ENCODE measurements at regions not wholly inside any gene's neighbourhood (a gene's known extent, or its start where the extent isn't known, plus 50 kb on each side); places are given as distances from the start of the nearest gene placed in this dataset.

- TF ChIP-seq CTCF (IDR thresholded peaks at IDR 0.05) = no peak
- TF ChIP-seq POLR2A (IDR thresholded peaks at IDR 0.05) = no peak
Measured at GRCh38 chrX:87310780-87311179, 206.8 kb upstream of the KLHL4 start.
